ENCODE measurements at regions not wholly inside any gene's neighbourhood (a gene's known extent, or its start where the extent isn't known, plus 50 kb on each side); places are given as distances from the start of the nearest gene placed in this dataset.
"Not testable (repeated sequence)": the region's sequence is repeated elsewhere in the genome, so short reads cannot be mapped to it uniquely, and the experiment has no call there.

- TF ChIP-seq EP300 (IDR thresholded peaks at IDR 0.05) (no peak), POLR2A (IDR thresholded peaks at IDR 0.05) (no peak), CTCF (IDR thresholded peaks at IDR 0.05) (no peak)
Observed at GRCh38 chr7:84738583-84739150, 448.2 kb downstream of the SEMA3D start.

GRCh38 chr7:84735677-84736076 is 451.2 kb downstream of the SEMA3D start:
- no peak overlapping the region for H3K27ac ChIP-seq
- TF ChIP-seq EP300 (IDR thresholded peaks at IDR 0.05) (no peak), CTCF (IDR thresholded peaks at IDR 0.05) (no peak), POLR2A (IDR thresholded peaks at IDR 0.05) (no peak)
- no peak overlapping the region for H3K4me3 ChIP-seq
- peaks cover 0 to 4% of the 10 kb centered on the region in 2 donors for H3K9me3 ChIP-seq
- no peaks in the 10 kb centered on the region for H3K36me3 ChIP-seq
- no peaks in the 10 kb centered on the region for H3K4me1 ChIP-seq (ENCODE audit: insufficient read depth)
- H3K27me3 ChIP-seq, result no peaks in the 10 kb centered on the region
- DNase-seq, result no peak
- WGBS, 3 donors, result 71 to 89% (median 82%) methylated on average over 1 of the region's 1 CpG
- intact Hi-C loops (cut with DNase I), result no loop called here

More at GRCh38 chr7:84738583-84739150, 448.2 kb downstream of the SEMA3D start:
- Histone ChIP-seq H3K4me1 (ENCODE audit: insufficient read depth) (no peaks in the 10 kb centered on the region), H3K4me3 (no peak overlapping the region), H3K27ac (no peak overlapping the region), H3K9me3 (no peaks in the 10 kb centered on the region), H3K36me3 (no peaks in the 10 kb centered on the region), H3K27me3 (no peaks in the 10 kb centered on the region)
- intact Hi-C loops (cut with DNase I), result no loop called here
- DNase-seq, result no peak
- 92 to 94% (median 94%) methylated on average over 9 of the region's 9 CpGs for WGBS, 3 donors

GRCh38 chr7:84735011-84735410 is 451.8 kb downstream of the SEMA3D start:
- WGBS, 3 donors, result 69 to 82% (median 76%) methylated on average over 3 of the region's 3 CpGs
- TF ChIP-seq CTCF (IDR thresholded peaks at IDR 0.05) (no peak), EP300 (IDR thresholded peaks at IDR 0.05) (no peak), POLR2A (IDR thresholded peaks at IDR 0.05) (no peak)
- Histone ChIP-seq H3K27ac (no peak overlapping the region), H3K36me3 (no peaks in the 10 kb centered on the region), H3K4me1 (ENCODE audit: insufficient read depth) (no peaks in the 10 kb centered on the region), H3K9me3 (peaks cover 0 to 4% of the 10 kb centered on the region in 2 donors), H3K4me3 (no peak overlapping the region), H3K27me3 (no peaks in the 10 kb centered on the region)
- intact Hi-C loops (cut with DNase I), result no loop called here
- DNase-seq, result no peak

GRCh38 chr7:84733976-84734375 is 452.9 kb downstream of the SEMA3D start:
- H3K9me3 ChIP-seq; DNase-seq; intact Hi-C loops (cut with DNase I); H3K36me3 ChIP-seq; H3K4me1 ChIP-seq (ENCODE audit: insufficient read depth); H3K27me3 ChIP-seq; H3K4me3 ChIP-seq; H3K27ac ChIP-seq: not testable (repeated sequence)
- 91 to 95% (median 92%) methylated on average over 2 of the region's 2 CpGs for WGBS, 3 donors

GRCh38 chr7:84730864-84731263 is 456.0 kb downstream of the SEMA3D start:
- H3K27me3 ChIP-seq; H3K4me1 ChIP-seq (ENCODE audit: insufficient read depth); H3K4me3 ChIP-seq; H3K9me3 ChIP-seq; H3K27ac ChIP-seq; H3K36me3 ChIP-seq; DNase-seq; intact Hi-C loops (cut with DNase I): not testable (repeated sequence)
- WGBS, 3 donors, result 92 to 97% (median 95%) methylated on average over 4 of the region's 4 CpGs

All from ovary (tissue), 7 donors.